ENCODE measurements at regions not wholly inside any gene's neighbourhood (a gene's known extent, or its start where the extent isn't known, plus 50 kb on each side); places are given as distances from the start of the nearest gene placed in this dataset.

DNA sequence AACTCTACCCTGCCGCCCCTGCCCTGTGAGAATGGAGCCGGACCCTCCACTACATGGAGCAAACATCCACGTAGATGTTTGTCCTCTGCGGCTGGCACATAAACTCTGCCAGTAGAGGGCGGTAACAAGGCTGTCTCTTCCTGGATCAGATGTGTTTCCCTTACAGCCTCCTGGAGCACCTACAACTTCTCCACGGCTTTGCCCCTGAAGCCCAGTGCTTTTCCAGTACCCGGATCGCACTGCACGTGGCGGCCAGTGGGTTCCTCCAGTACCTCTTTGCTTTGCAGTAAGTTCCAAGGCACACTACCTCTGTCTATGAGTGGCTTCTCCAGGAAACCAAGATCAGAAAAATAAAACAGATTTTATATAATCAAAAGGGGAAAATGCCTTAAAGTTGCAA, 651.3 kb downstream of the DCDC2C start:
- Histone ChIP-seq H3K27me3 (ENCODE audit: control insufficient read depth, insufficient read depth, low read length) (no peaks in the 10 kb centered on the region), H3K4me3 (ENCODE audit: low read depth, low read length) (no peak overlapping the region), H3K36me3 (ENCODE audit: control insufficient read depth, insufficient read depth, low read length) (no peaks in the 10 kb centered on the region), H3K9ac (no peak overlapping the region), H3K27ac (no peak overlapping the region), H2AFZ (no peak overlapping the region), H3K4me2 (ENCODE audit: low read length) (no peak overlapping the region), H3K79me2 (no peaks in the 10 kb centered on the region), H3K9me3 (ENCODE audit: control insufficient read depth, low read length) (no peaks in the 10 kb centered on the region), H3K4me1 (no peaks in the 10 kb centered on the region)
- TF ChIP-seq, protein P1, sequence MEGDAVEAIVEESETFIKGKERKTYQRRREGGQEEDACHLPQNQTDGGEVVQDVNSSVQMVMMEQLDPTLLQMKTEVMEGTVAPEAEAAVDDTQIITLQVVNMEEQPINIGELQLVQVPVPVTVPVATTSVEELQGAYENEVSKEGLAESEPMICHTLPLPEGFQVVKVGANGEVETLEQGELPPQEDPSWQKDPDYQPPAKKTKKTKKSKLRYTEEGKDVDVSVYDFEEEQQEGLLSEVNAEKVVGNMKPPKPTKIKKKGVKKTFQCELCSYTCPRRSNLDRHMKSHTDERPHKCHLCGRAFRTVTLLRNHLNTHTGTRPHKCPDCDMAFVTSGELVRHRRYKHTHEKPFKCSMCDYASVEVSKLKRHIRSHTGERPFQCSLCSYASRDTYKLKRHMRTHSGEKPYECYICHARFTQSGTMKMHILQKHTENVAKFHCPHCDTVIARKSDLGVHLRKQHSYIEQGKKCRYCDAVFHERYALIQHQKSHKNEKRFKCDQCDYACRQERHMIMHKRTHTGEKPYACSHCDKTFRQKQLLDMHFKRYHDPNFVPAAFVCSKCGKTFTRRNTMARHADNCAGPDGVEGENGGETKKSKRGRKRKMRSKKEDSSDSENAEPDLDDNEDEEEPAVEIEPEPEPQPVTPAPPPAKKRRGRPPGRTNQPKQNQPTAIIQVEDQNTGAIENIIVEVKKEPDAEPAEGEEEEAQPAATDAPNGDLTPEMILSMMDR (IDR thresholded peaks at IDR 0.05), result no peak

DNA sequence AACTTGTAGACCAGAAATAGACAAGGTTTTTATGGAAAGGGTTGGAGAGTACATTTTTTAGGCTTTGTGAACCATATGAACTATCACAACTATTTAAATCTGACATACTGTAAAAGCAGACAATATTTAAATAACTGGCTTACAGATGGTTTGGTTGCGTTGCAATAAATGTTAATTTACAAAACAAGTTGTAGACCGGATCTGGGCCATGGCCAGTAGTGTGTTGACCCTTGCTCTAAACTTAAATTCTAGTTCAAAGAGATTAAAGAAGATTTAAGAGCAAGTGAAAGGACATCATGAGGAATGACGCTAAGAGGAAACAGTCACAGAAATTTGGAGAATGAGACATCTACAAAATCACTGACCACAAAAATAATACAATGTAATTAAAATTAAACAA, 652.7 kb downstream of the DCDC2C start:
- Histone ChIP-seq H3K36me3 (ENCODE audit: control insufficient read depth, insufficient read depth, low read length) (no peaks in the 10 kb centered on the region), H3K79me2 (no peaks in the 10 kb centered on the region), H3K27me3 (ENCODE audit: control insufficient read depth, insufficient read depth, low read length) (no peaks in the 10 kb centered on the region), H2AFZ (no peak overlapping the region), H3K4me2 (ENCODE audit: low read length) (no peak overlapping the region), H3K9me3 (ENCODE audit: control insufficient read depth, low read length) (no peaks in the 10 kb centered on the region), H3K4me3 (ENCODE audit: low read depth, low read length) (no peak overlapping the region), H3K4me1 (no peaks in the 10 kb centered on the region), H3K27ac (no peak overlapping the region), H3K9ac (no peak overlapping the region)
- TF ChIP-seq, protein P1 (IDR thresholded peaks at IDR 0.05), result no peak

DNA sequence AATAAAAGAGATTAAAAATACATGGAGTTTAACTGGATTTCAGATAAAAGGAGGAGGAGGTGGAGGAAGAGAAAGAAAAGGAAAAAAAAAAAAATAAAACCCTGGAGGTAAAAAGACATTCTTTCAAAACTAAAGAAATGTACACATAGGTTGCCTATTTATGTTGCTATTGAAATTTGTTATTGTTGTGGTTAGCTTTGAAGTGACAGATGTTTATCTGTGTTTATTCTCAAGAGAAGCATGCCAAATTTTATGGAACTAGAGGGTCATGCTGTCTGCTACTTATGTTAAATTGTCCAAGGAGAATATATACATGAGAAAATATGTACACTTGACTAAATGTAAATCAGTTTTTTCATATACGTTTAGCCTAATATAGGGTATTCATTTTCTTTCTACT, 653.2 kb downstream of the DCDC2C start:
- H2AFZ ChIP-seq, result no peak overlapping the region
- no peak overlapping the region for H3K27ac ChIP-seq
- H3K79me2 ChIP-seq, result no peaks in the 10 kb centered on the region
- no peaks in the 10 kb centered on the region for H3K4me1 ChIP-seq
- TF ChIP-seq, protein P1 (IDR thresholded peaks at IDR 0.05), result no peak
- no peak overlapping the region for H3K4me2 ChIP-seq (ENCODE audit: low read length)
- H3K9me3 ChIP-seq (ENCODE audit: control insufficient read depth, low read length), result no peaks in the 10 kb centered on the region
- no peak overlapping the region for H3K4me3 ChIP-seq (ENCODE audit: low read depth, low read length)
- H3K27me3 ChIP-seq (ENCODE audit: control insufficient read depth, insufficient read depth, low read length), result no peaks in the 10 kb centered on the region
- H3K36me3 ChIP-seq (ENCODE audit: control insufficient read depth, insufficient read depth, low read length), result no peaks in the 10 kb centered on the region
- no peak overlapping the region for H3K9ac ChIP-seq

DNA sequence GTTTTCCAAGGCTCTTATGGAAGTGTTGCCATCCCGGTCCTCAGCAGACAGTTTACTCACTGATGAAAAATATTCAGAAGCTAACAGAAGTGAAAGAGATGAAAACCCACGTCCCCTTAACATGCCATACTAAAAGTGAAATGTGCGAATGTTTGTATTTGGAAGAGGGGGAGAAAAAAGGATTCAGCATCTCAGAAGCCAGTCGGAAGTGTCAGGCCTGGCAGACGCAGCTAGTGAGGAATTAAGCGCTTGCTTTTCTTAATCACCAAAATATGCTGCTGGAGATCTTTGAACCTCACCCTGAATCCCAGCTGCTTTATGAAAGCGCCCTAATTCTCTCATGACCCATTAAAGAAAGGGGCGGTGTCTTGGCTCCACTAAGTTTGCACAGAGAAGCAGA, 653.7 kb downstream of the DCDC2C start:
- H3K4me2 ChIP-seq (ENCODE audit: low read length), result no peak overlapping the region
- TF ChIP-seq, protein P1 (IDR thresholded peaks at IDR 0.05), result no peak
- no peaks in the 10 kb centered on the region for H3K79me2 ChIP-seq
- H3K4me1 ChIP-seq, result no peaks in the 10 kb centered on the region
- no peak overlapping the region for H2AFZ ChIP-seq
- no peak overlapping the region for H3K27ac ChIP-seq
- no peaks in the 10 kb centered on the region for H3K36me3 ChIP-seq (ENCODE audit: control insufficient read depth, insufficient read depth, low read length)
- no peak overlapping the region for H3K4me3 ChIP-seq (ENCODE audit: low read depth, low read length)
- H3K9ac ChIP-seq, result no peak overlapping the region
- H3K27me3 ChIP-seq (ENCODE audit: control insufficient read depth, insufficient read depth, low read length), result no peaks in the 10 kb centered on the region
- H3K9me3 ChIP-seq (ENCODE audit: control insufficient read depth, low read length), result no peaks in the 10 kb centered on the region

DNA sequence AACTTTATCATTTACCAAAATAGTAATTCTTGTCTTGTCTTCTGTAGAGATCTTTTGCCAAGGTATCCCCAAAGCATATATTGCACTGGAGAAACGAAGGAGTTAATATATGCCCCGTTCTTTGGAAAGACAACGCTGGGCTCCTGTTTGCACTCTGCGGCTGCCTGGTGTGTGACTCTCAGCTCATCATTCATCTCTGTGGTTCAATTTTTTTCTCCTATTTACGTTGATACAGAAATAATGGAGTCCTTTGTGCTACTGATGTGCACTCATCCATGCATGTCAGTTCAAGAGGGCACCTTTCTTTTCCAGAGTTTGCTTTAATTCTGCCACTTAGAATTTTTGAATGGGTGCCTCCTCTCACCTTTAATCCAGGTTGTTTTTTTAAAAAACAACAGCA, 655.5 kb downstream of the DCDC2C start:
- H3K4me1 ChIP-seq, result no peaks in the 10 kb centered on the region
- no peaks in the 10 kb centered on the region for H3K36me3 ChIP-seq (ENCODE audit: control insufficient read depth, insufficient read depth, low read length)
- no peak overlapping the region for H3K4me2 ChIP-seq (ENCODE audit: low read length)
- H3K27me3 ChIP-seq (ENCODE audit: control insufficient read depth, insufficient read depth, low read length), result no peaks in the 10 kb centered on the region
- no peak overlapping the region for H3K9ac ChIP-seq
- TF ChIP-seq, protein P1 (IDR thresholded peaks at IDR 0.05), result no peak
- no peak overlapping the region for H3K4me3 ChIP-seq (ENCODE audit: low read depth, low read length)
- no peaks in the 10 kb centered on the region for H3K79me2 ChIP-seq
- no peak overlapping the region for H3K27ac ChIP-seq
- H2AFZ ChIP-seq, result no peak overlapping the region
- H3K9me3 ChIP-seq (ENCODE audit: control insufficient read depth, low read length), result no peaks in the 10 kb centered on the region

All from parathyroid adenoma (tissue), 2 donors.